ENCODE measurements at regions not wholly inside any gene's neighbourhood (a gene's known extent, or its start where the extent isn't known, plus 50 kb on each side); places are given as distances from the start of the nearest gene placed in this dataset.

GRCh38 chr12:61880186-61880585 is 380.0 kb upstream of the USP15 start:
- TF ChIP-seq CTCF (IDR thresholded peaks at IDR 0.05; ENCODE audit: insufficient read depth, low read length) (no peak), SPI1 (IDR thresholded peaks at IDR 0.05; ENCODE audit: borderline replicate concordance, low read depth) (no peak), POLR2AphosphoS5 (IDR thresholded peaks at IDR 0.05; ENCODE audit: low read depth) (no peak), GABPA (IDR thresholded peaks at IDR 0.05; ENCODE audit: low read depth) (no peak), REST (IDR thresholded peaks at IDR 0.05; ENCODE audit: insufficient replicate concordance, low read depth) (no peak)
- DNase-seq (ENCODE audit: low read depth in 1 of 2, low spot score in 1 of 2) = no peak
- no peak overlapping the region for H3K4me3 ChIP-seq (replicated peaks; ENCODE audit: insufficient read depth, low read length)
- H3K27me3 ChIP-seq (ENCODE audit: insufficient read depth, poor library complexity, severe bottlenecking) = no peaks in the 10 kb centered on the region
- no peak overlapping the region for H3K27ac ChIP-seq (replicated peaks)

- TF ChIP-seq REST (IDR thresholded peaks at IDR 0.05; ENCODE audit: insufficient replicate concordance, low read depth) = no peak
- no peak for TF ChIP-seq SPI1 (IDR thresholded peaks at IDR 0.05; ENCODE audit: borderline replicate concordance, low read depth)
- TF ChIP-seq GABPA (IDR thresholded peaks at IDR 0.05; ENCODE audit: low read depth) = no peak
- TF ChIP-seq POLR2AphosphoS5 (IDR thresholded peaks at IDR 0.05; ENCODE audit: low read depth) = no peak
- TF ChIP-seq CTCF (IDR thresholded peaks at IDR 0.05; ENCODE audit: insufficient read depth, low read length) = no peak
Observed at GRCh38 chr12:61891632-61892031, 368.6 kb upstream of the USP15 start.

GRCh38 chr12:61894168-61894567 is 366.0 kb upstream of the USP15 start:
- no peak for TF ChIP-seq CTCF (IDR thresholded peaks at IDR 0.05; ENCODE audit: insufficient read depth, low read length)
- DNase-seq (ENCODE audit: low read depth in 1 of 2, low spot score in 1 of 2) = no peak
- no peak overlapping the region for H3K4me3 ChIP-seq (replicated peaks; ENCODE audit: insufficient read depth, low read length)
- no peaks in the 10 kb centered on the region for H3K27me3 ChIP-seq (ENCODE audit: insufficient read depth, poor library complexity, severe bottlenecking)
- no peak overlapping the region for H3K27ac ChIP-seq (replicated peaks)

More at GRCh38 chr12:61891632-61892031, 368.6 kb upstream of the USP15 start:
- Histone ChIP-seq H3K4me3 (replicated peaks; ENCODE audit: insufficient read depth, low read length) (no peak overlapping the region), H3K27ac (replicated peaks) (no peak overlapping the region), H3K27me3 (ENCODE audit: insufficient read depth, poor library complexity, severe bottlenecking) (no peaks in the 10 kb centered on the region)
- DNase-seq (ENCODE audit: low read depth in 1 of 2, low spot score in 1 of 2) = no peak

- no peak overlapping the region for H3K4me3 ChIP-seq (replicated peaks; ENCODE audit: insufficient read depth, low read length)
- DNase-seq (ENCODE audit: low read depth in 1 of 2, low spot score in 1 of 2) = no peak
- no peak overlapping the region for H3K27ac ChIP-seq (replicated peaks)
- no peaks in the 10 kb centered on the region for H3K27me3 ChIP-seq (ENCODE audit: insufficient read depth, poor library complexity, severe bottlenecking)
- TF ChIP-seq CTCF (IDR thresholded peaks at IDR 0.05; ENCODE audit: insufficient read depth, low read length) (no peak), GABPA (IDR thresholded peaks at IDR 0.05; ENCODE audit: low read depth) (no peak), SPI1 (IDR thresholded peaks at IDR 0.05; ENCODE audit: borderline replicate concordance, low read depth) (no peak), REST (IDR thresholded peaks at IDR 0.05; ENCODE audit: insufficient replicate concordance, low read depth) (no peak), POLR2AphosphoS5 (IDR thresholded peaks at IDR 0.05; ENCODE audit: low read depth) (no peak)
Observed at GRCh38 chr12:61896436-61896835, 363.8 kb upstream of the USP15 start.
